HG02623 (cell line): ENCODE measurements at regions not wholly inside any gene's neighbourhood (a gene's known extent, or its start where the extent isn't known, plus 50 kb on each side); places are given as distances from the start of the nearest gene placed in this dataset.
"Not testable (repeated sequence)": the region's sequence is repeated elsewhere in the genome, so short reads cannot be mapped to it uniquely, and the experiment has no call there.

ENCODE experiments used
- ATAC-seq: cut with Tn5 transposase; IDR thresholded peaks from one replicate; pipeline ENCODE4 v1.9.1; 2021; ENCODE audit warnings: moderate library complexity; ENCODE audit not compliant: unreplicated experiment

- no peak for ATAC-seq
Measured at GRCh38 chr4:170242471-170242870, 152.7 kb upstream of the AADAT start.

GRCh38 chr4:170234800-170235199 lies 145.0 kb upstream of the AADAT start:
- no peak for ATAC-seq

GRCh38 chr4:170231377-170231776 lies 141.6 kb upstream of the AADAT start:
- ATAC-seq: no peak

DNA sequence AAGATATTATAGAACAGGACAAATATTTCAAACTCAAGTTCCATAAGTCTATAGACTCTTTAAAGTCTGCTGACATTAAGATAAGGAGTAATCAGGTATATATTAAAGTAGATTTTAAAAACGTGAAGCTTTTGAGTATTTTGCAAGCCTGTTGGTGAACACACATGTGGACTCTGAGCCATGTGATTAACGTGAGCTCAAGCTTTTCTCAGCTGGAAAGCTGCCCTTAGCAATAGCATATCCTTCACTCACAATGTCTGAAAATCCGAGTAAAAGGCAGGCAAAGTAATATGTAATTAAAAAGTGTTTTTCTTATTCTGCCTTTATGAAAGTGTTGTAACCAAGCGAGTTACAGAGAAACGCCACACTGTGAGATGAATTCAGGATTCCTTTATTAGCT lies 140.5 kb upstream of the AADAT start:
- no peak for ATAC-seq

DNA sequence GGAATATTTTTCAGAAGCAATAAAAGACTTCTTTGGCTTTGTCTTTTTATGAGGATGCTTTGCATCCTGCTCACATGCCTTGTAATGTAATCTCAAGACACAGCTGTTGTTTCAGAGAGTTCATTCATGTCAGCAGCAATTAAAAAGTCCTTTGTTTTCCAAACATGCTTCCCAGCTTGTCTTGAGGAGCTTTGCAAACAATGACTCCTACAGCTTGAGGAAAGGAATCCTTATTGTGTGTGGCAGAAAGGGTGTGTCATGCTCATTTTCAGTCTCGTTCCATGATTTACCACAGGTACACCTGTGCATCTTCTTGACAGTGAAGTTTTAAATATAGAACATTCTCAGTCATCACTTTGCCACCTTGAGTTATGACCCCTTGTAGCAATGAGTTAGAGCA lies 139.2 kb upstream of the AADAT start:
- no peak for ATAC-seq

- no peak for ATAC-seq
Measured at GRCh38 chr4:170227928-170228327, 138.2 kb upstream of the AADAT start.

- ATAC-seq: no peak
Measured at GRCh38 chr4:170226288-170226687, 136.5 kb upstream of the AADAT start.

- no peak for ATAC-seq
Measured at GRCh38 chr4:170214731-170215130, 125.0 kb upstream of the AADAT start.

DNA sequence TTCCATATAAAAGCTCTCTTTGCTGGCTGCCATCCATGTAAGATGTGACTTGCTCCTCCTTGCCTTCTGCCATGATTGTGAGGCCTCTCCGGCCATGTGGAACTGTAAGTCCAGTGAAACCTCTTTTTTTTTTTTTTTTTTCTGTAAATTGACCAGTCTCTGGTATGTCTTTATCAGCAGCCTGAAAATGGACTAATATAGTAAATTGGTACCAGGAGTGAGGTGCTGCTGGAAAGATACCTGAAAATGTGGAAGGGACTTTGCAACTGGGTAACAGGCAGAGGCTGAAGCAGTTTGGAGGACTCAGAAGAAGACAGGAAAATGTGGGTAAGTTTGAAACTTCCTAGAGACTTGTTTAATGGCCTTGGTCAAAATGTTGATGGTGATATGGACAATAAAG lies 124.3 kb upstream of the AADAT start:
- no peak for ATAC-seq

- ATAC-seq: no peak
Measured at GRCh38 chr4:170202721-170203120, 113.0 kb upstream of the AADAT start.

GRCh38 chr4:170198747-170199146 lies 109.0 kb upstream of the AADAT start:
- no peak for ATAC-seq

GRCh38 chr4:170194794-170195193 lies 105.0 kb upstream of the AADAT start:
- ATAC-seq: not testable (repeated sequence)

GRCh38 chr4:170193496-170193895 lies 103.7 kb upstream of the AADAT start:
- ATAC-seq: no peak

- ATAC-seq: no peak
Measured at GRCh38 chr4:170190265-170190664, 100.5 kb upstream of the AADAT start.

- ATAC-seq: no peak
Measured at GRCh38 chr4:170170861-170171260, 81.1 kb upstream of the AADAT start.

DNA sequence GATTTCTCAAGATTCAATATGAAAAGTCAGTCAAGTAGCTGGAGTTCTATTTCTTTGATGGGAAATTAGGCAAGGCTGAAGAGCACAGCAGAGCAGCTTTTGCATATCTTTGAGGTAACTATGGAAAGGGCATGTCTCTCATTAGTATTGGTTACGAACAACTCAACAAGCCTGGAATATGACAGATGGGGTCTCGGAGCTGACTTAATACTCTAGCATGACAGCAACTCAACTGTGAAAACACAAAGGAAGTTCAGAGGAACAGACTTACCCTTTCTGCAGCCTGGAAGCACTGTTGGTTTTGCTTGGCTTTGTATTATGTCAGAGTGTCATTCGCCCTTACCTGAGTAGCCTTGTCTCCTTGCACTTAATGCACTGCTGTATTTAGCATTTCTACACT lies 79.9 kb upstream of the AADAT start:
- ATAC-seq: no peak

- ATAC-seq: no peak
Measured at GRCh38 chr4:170167678-170168077, 77.9 kb upstream of the AADAT start.

GRCh38 chr4:170166193-170166592 lies 76.4 kb upstream of the AADAT start:
- not testable (repeated sequence) for ATAC-seq

DNA sequence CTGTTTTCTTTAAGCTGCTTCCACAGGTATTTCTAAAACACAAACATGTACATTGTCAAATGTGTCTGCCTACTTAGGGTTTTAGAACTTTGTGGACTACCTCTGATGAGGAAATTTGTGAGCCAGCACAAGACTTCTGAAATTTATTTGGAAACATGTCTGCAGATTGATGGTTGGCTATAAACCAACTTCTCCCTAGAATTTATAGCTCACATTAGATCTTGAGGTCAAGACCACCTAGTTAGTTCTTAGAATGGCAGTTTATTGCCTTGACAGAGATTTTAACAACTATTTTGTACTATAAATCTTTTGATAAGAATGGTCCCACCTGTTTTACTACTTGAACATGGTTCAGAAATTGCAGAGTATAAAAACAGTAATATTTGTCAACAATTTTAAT lies 72.7 kb upstream of the AADAT start:
- no peak for ATAC-seq

DNA sequence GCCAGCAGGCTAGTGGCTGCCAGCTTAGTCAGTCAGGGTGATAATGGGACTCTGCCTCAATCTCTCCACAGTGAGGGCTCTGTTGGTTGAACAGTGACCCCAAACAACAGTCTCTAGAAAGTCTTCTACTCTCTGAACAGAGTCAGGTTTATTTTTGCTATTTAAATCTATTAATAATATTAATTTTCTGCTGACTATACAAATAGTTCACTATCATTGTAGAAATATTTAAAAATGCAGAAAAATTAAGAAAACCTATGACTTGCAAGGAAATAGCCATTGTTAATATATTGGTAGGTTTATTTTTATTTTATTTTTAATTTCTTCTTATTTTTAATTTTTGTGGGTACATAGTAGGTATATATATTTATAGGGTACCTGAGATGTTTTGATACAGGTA lies 67.9 kb upstream of the AADAT start:
- ATAC-seq: no peak

- no peak for ATAC-seq
Measured at GRCh38 chr4:170145120-170145519, 55.4 kb upstream of the AADAT start.

- ATAC-seq: no peak
Measured at GRCh38 chr4:170139764-170140163, 50.0 kb upstream of the AADAT start.
